ENCODE measurements at regions not wholly inside any gene's neighbourhood (a gene's known extent, or its start where the extent isn't known, plus 50 kb on each side); places are given as distances from the start of the nearest gene placed in this dataset.

GRCh38 chr13:107681600-107681999, 533.7 kb downstream of the LIG4 start:
- no peak overlapping the region for H3K4me3 ChIP-seq (ENCODE audit: low read depth, low read length)
- TF ChIP-seq POLR2A (IDR thresholded peaks at IDR 0.05; ENCODE audit: extremely low read depth, insufficient read length) (no peak), MYC (IDR thresholded peaks at IDR 0.05; ENCODE audit: low read depth, low read length) (no peak), CTCF (IDR thresholded peaks at IDR 0.05; ENCODE audit: low read depth, low read length) (no peak), MAX (IDR thresholded peaks at IDR 0.05; ENCODE audit: low read depth, low read length) (no peak)
- no peak for DNase-seq (ENCODE audit: low read depth)

GRCh38 chr13:107680115-107680514, 535.2 kb downstream of the LIG4 start:
- TF ChIP-seq MYC (IDR thresholded peaks at IDR 0.05; ENCODE audit: low read depth, low read length) (no peak), CTCF (IDR thresholded peaks at IDR 0.05; ENCODE audit: low read depth, low read length) (no peak)
- no peak for DNase-seq (ENCODE audit: low read depth)
- no peak overlapping the region for H3K4me3 ChIP-seq (ENCODE audit: low read depth, low read length)

- H3K4me3 ChIP-seq (ENCODE audit: low read depth, low read length) = no peak overlapping the region
- TF ChIP-seq CTCF (IDR thresholded peaks at IDR 0.05; ENCODE audit: low read depth, low read length) = no peak
- no peak for TF ChIP-seq MAX (IDR thresholded peaks at IDR 0.05; ENCODE audit: low read depth, low read length)
- TF ChIP-seq MYC (IDR thresholded peaks at IDR 0.05; ENCODE audit: low read depth, low read length) = no peak
- TF ChIP-seq POLR2A (IDR thresholded peaks at IDR 0.05; ENCODE audit: extremely low read depth, insufficient read length) = no peak
- DNase-seq (ENCODE audit: low read depth) = no peak
These were observed 537.2 kb downstream of the LIG4 start for GRCh38 chr13:107678075-107678689.

GRCh38 chr13:107675847-107676550, 539.3 kb downstream of the LIG4 start:
- DNase-seq (ENCODE audit: low read depth) = no peak
- no peak for TF ChIP-seq CTCF (IDR thresholded peaks at IDR 0.05; ENCODE audit: low read depth, low read length)
- TF ChIP-seq MYC (IDR thresholded peaks at IDR 0.05; ENCODE audit: low read depth, low read length) = no peak
- no peak for TF ChIP-seq MAX (IDR thresholded peaks at IDR 0.05; ENCODE audit: low read depth, low read length)
- TF ChIP-seq POLR2A (IDR thresholded peaks at IDR 0.05; ENCODE audit: extremely low read depth, insufficient read length) = no peak
- H3K4me3 ChIP-seq (ENCODE audit: low read depth, low read length) = no peak overlapping the region

- no peak overlapping the region for H3K4me3 ChIP-seq (ENCODE audit: low read depth, low read length)
- no peak for DNase-seq (ENCODE audit: low read depth)
- no peak for TF ChIP-seq POLR2A (IDR thresholded peaks at IDR 0.05; ENCODE audit: extremely low read depth, insufficient read length)
- no peak for TF ChIP-seq MAX (IDR thresholded peaks at IDR 0.05; ENCODE audit: low read depth, low read length)
These were observed 545.8 kb downstream of the LIG4 start for GRCh38 chr13:107669391-107669993.

GRCh38 chr13:107665926-107666458, 549.3 kb downstream of the LIG4 start:
- TF ChIP-seq POLR2A (IDR thresholded peaks at IDR 0.05; ENCODE audit: extremely low read depth, insufficient read length) (no peak), MAX (IDR thresholded peaks at IDR 0.05; ENCODE audit: low read depth, low read length) (no peak), CTCF (IDR thresholded peaks at IDR 0.05; ENCODE audit: low read depth, low read length) (no peak), MYC (IDR thresholded peaks at IDR 0.05; ENCODE audit: low read depth, low read length) (no peak)
- DNase-seq (ENCODE audit: low read depth) = no peak
- H3K4me3 ChIP-seq (ENCODE audit: low read depth, low read length) = no peak overlapping the region

Measured in NB4 (cell line).